Liver (tissue), 8 donors: ENCODE measurements at regions not wholly inside any gene's neighbourhood (a gene's known extent, or its start where the extent isn't known, plus 50 kb on each side); places are given as distances from the start of the nearest gene placed in this dataset.

ENCODE experiments used
- DNase-seq: peaks from one replicate; pipeline ENCODE4 v3.0.0-alpha.2; 2017; ENCODE audit warnings: low spot score
- H3K27ac ChIP-seq, 2 donors: one replicate each; pipeline ENCODE4 v1.7.0; 2013; ENCODE audit warnings: inconsistent platforms in 2 of 2, low read length in 2 of 2, control low read depth in 1 of 2, low read depth in 1 of 2, mild to moderate bottlenecking in 1 of 2
- H3K27me3 ChIP-seq, 4 donors: one replicate each; pipeline versions ENCODE4 v1.6.1 to v1.7.0; 2013; ENCODE audit warnings: low read length in 3 of 4, inconsistent platforms in 1 of 4, mild to moderate bottlenecking in 1 of 4, moderate library complexity in 1 of 4; ENCODE audit not compliant: control insufficient read depth in 4 of 4, insufficient read depth in 4 of 4
- H3K36me3 ChIP-seq, 4 donors: one replicate each; pipeline versions ENCODE4 v1.6.1 to v1.7.0; 2013; ENCODE audit warnings: low read length in 3 of 4, mild to moderate bottlenecking in 3 of 4, low read depth in 1 of 4, moderate library complexity in 1 of 4; ENCODE audit not compliant: control insufficient read depth in 4 of 4, insufficient read depth in 3 of 4
- H3K4me1 ChIP-seq, 4 donors: one replicate each; pipeline versions ENCODE4 v1.6.1 to v1.7.0; 2013; ENCODE audit warnings: low read length in 3 of 4, mild to moderate bottlenecking in 3 of 4, moderate library complexity in 1 of 4; ENCODE audit not compliant: control insufficient read depth in 4 of 4, insufficient read depth in 4 of 4
- H3K4me3 ChIP-seq, 3 donors: one replicate each; pipeline versions ENCODE4 v1.6.1 to v1.7.0; 2013; ENCODE audit warnings: low read length in 3 of 3, control low read depth in 1 of 3, low read depth in 1 of 3, mild to moderate bottlenecking in 1 of 3
- H3K9ac ChIP-seq, 2 donors: one replicate each; pipeline ENCODE4 v1.7.0; 2013; ENCODE audit warnings: low read length in 2 of 2, mild to moderate bottlenecking in 2 of 2, moderate library complexity in 2 of 2, control low read depth in 1 of 2, low read depth in 1 of 2
- H3K9me3 ChIP-seq, 4 donors: one replicate each; pipeline versions ENCODE4 v1.6.1 to v1.7.0; 2013; ENCODE audit warnings: low read length in 3 of 4; ENCODE audit not compliant: control insufficient read depth in 4 of 4
- CTCF ChIP-seq: fragments of 150-350 bp; IDR thresholded peaks from 2 replicates; pipeline ENCODE4 v1.5.1; 2017; ENCODE audit warnings: improper control_type of control experiment, low read depth, low read length; ENCODE audit not compliant: missing input control
- EGR1 ChIP-seq, 2 donors: IDR thresholded peaks; 2 replicates each; pipeline ENCODE4 v1.6.1; 2016 to 2018; ENCODE audit warnings: antibody characterized with exemption in 2 of 2, low read depth in 2 of 2
- FOXA1 ChIP-seq: IDR thresholded peaks from 2 replicates; pipeline ENCODE4 v1.6.1; 2016; ENCODE audit warnings: antibody characterized with exemption
- FOXA2 ChIP-seq: IDR thresholded peaks from 2 replicates; pipeline ENCODE4 v1.6.1; 2016; ENCODE audit warnings: antibody characterized with exemption
- GABPA ChIP-seq, 2 donors: IDR thresholded peaks in 1 of 2; conservative IDR thresholded peaks in 1 of 2; 2 replicates each; pipeline ENCODE4 v1.6.1; 2016; ENCODE audit warnings: antibody characterized with exemption in 2 of 2, mild to moderate bottlenecking in 1 of 2, moderate library complexity in 1 of 2
- HNF4A ChIP-seq, 2 donors: conservative IDR thresholded peaks; 2 replicates each; pipeline ENCODE4 v1.6.1; 2016; ENCODE audit warnings: antibody characterized with exemption in 2 of 2, mild to moderate bottlenecking in 2 of 2
- HNF4G ChIP-seq: IDR thresholded peaks from 2 replicates; pipeline ENCODE4 v1.6.1; 2016; ENCODE audit warnings: antibody characterized with exemption
- JUND ChIP-seq, 2 donors: IDR thresholded peaks; 2 replicates each; pipeline ENCODE4 v1.6.1; 2016; ENCODE audit warnings: antibody characterized with exemption in 2 of 2
- MAX ChIP-seq: IDR thresholded peaks from 2 replicates; pipeline ENCODE4 v1.6.1; 2016; ENCODE audit warnings: antibody characterized with exemption
- REST ChIP-seq: IDR thresholded peaks from 2 replicates; pipeline ENCODE4 v1.6.1; 2016; ENCODE audit warnings: antibody characterized with exemption, mild to moderate bottlenecking
- RXRA ChIP-seq, 2 donors: IDR thresholded peaks; 2 replicates each; pipeline ENCODE4 v1.6.1; 2017 to 2018; ENCODE audit warnings: antibody characterized with exemption in 2 of 2, mild to moderate bottlenecking in 1 of 2
- SP1 ChIP-seq: IDR thresholded peaks from 2 replicates; pipeline ENCODE4 v1.6.1; 2018; ENCODE audit warnings: antibody characterized with exemption, mild to moderate bottlenecking
- YY1 ChIP-seq: IDR thresholded peaks from 2 replicates; pipeline ENCODE4 v1.6.1; 2016; ENCODE audit warnings: antibody characterized with exemption, mild to moderate bottlenecking
- WGBS: extraction: QIAGEN DNeasy Blood & Tissue Kit; methylation state at CpG from one replicate; pipeline ENCODE4 v1.1.7; 2013; 5-methylcytosine and 5-hydroxymethylcytosine counted together
- TF ChIP-seq, protein P1 (sequence below): IDR thresholded peaks from 2 replicates; pipeline ENCODE4 v1.6.1; 2016; ENCODE audit warnings: antibody characterized with exemption
- TF ChIP-seq, protein P2 (sequence below): IDR thresholded peaks from 2 replicates; pipeline ENCODE4 v1.6.1; 2016; ENCODE audit warnings: antibody characterized with exemption
- donor health status: healthy.
- donor health status: healthy.
- donor health status: healthy.
- donor health status: healthy.
- donor health status: healthy.

DNA sequence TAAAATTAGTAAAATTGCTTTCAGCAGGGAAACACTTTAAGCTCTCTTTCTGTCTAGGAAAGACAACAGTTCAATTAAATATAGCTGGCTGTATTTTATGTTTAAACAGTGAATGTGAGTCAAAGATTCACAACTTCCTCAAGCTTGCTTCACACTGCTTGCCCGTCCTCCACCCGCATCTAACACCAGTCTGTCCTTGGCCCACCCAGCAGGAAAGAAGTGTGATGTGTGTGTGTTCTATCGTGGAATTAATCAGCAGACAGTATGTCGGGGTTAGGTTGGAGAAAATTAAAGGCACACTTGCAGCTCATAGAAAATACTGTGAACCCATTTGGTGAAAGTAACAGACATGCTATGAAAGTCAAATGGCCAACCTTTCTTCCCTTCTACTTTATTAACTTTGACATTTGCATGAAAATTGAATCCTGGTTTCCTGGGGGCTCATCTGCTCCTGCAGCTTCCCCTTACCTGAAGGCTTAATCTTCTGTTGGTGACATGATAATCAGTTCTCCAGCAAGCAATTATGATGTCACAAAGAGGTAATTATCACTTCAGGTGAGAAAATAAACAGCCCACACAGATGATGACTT is 182.0 kb downstream of the UXS1 start:
- 65% methylated on average over 4 of the region's 4 CpGs for WGBS

DNA sequence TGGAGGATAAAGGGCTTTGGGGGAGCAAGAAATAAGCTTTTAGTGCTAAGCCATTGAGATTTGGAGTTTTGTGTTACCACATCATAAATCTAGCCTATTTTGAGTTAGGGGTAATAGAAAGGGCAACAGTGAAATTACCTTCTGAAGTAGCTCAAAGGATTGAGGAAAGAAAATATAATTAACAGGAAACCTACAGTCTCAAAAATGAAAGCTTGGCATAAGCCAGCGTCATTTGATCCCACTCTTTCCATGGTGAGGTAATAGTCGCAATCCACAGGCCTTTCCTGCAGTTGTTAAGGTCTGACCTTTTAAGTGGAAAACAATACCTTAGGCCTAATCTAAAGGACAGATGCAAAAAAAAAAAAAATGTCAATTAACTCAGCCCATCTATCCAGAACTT is 182.7 kb downstream of the UXS1 start:
- Histone ChIP-seq H3K9me3 (peaks cover 0 to 7% (median 3%) of the 10 kb centered on the region in 4 donors), H3K27me3 (no peaks in the 10 kb centered on the region), H3K9ac (no peak overlapping the region), H3K27ac (no peak overlapping the region), H3K4me3 (no peak overlapping the region), H3K36me3 (no peaks in the 10 kb centered on the region), H3K4me1 (peaks cover 0 to 3% (median under 1%) of the 10 kb centered on the region in 4 donors)
- no peak for DNase-seq
- WGBS = 86% methylated on average over 2 of the region's 2 CpGs
- TF ChIP-seq, protein P1, sequence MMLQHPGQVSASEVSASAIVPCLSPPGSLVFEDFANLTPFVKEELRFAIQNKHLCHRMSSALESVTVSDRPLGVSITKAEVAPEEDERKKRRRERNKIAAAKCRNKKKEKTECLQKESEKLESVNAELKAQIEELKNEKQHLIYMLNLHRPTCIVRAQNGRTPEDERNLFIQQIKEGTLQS = no peak
- TF ChIP-seq YY1 (no peak), JUND (IDR thresholded peaks at IDR 0.05) (no peak), MAX (no peak), HNF4G (no peak), RXRA (IDR thresholded peaks at IDR 0.05) (no peak), HNF4A (conservative IDR thresholded peaks at IDR 0.05) (no peak), GABPA (IDR thresholded peaks at IDR 0.05 in 1 of 2, conservative IDR thresholded peaks at IDR 0.05 in 1 of 2) (no peak), EGR1 (IDR thresholded peaks at IDR 0.05; ENCODE audit: low read depth in 2 of 2) (no peak), FOXA1 (no peak), SP1 (no peak), REST (no peak)
- TF ChIP-seq, protein P2, sequence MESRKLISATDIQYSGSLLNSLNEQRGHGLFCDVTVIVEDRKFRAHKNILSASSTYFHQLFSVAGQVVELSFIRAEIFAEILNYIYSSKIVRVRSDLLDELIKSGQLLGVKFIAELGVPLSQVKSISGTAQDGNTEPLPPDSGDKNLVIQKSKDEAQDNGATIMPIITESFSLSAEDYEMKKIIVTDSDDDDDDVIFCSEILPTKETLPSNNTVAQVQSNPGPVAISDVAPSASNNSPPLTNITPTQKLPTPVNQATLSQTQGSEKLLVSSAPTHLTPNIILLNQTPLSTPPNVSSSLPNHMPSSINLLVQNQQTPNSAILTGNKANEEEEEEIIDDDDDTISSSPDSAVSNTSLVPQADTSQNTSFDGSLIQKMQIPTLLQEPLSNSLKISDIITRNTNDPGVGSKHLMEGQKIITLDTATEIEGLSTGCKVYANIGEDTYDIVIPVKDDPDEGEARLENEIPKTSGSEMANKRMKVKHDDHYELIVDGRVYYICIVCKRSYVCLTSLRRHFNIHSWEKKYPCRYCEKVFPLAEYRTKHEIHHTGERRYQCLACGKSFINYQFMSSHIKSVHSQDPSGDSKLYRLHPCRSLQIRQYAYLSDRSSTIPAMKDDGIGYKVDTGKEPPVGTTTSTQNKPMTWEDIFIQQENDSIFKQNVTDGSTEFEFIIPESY = no peak

More for the DNA sequence above, 182.0 kb downstream of the UXS1 start:
- H3K36me3 ChIP-seq = no peaks in the 10 kb centered on the region
- H3K27ac ChIP-seq = no peak overlapping the region
- peaks cover 0 to 3% (median under 1%) of the 10 kb centered on the region in 4 donors for H3K4me1 ChIP-seq
- H3K4me3 ChIP-seq = no peak overlapping the region
- TF ChIP-seq FOXA2 (no peak), MAX (no peak), CTCF (no peak), FOXA1 (no peak), YY1 (no peak), HNF4G (no peak), JUND (IDR thresholded peaks at IDR 0.05) (no peak), RXRA (IDR thresholded peaks at IDR 0.05) (no peak)
- TF ChIP-seq, protein P2 = no peak
- TF ChIP-seq, protein P1 = no peak
- peaks cover 0 to 7% (median 3%) of the 10 kb centered on the region in 4 donors for H3K9me3 ChIP-seq
- no peak for DNase-seq
- H3K27me3 ChIP-seq = no peaks in the 10 kb centered on the region
- no peak overlapping the region for H3K9ac ChIP-seq
